NCI-H510A (cell line): ENCODE measurements at regions not wholly inside any gene's neighbourhood (a gene's known extent, or its start where the extent isn't known, plus 50 kb on each side); places are given as distances from the start of the nearest gene placed in this dataset.

Experiments used
- DNase-seq: peaks from one replicate; lab custom pipeline; 2025; lab: John Stamatoyannopoulos, UW

GRCh38 chr13:112194167-112194530 is 127.2 kb downstream of the SOX1 start:
- DNase-seq: no peak

DNA sequence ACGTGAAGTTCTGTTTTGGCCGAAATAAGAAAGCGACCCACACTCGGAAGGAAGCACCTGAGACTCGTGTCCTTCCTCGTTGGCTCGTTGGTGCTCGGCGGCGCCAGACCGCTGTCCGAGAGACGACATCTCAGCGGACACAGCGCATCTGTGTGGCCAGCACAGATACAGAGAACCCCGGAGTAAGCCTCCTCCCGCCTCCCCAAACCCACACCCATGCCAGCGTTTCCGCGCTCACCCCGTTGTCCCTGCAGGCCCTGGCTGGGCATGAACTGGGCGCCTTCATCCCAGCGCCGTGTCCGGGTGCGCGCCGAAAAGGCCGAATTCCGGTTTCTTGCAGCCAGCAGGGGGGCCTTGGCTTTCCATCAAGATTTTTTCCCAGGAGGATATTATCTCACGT is 127.6 kb downstream of the SOX1 start:
- no peak for DNase-seq

DNA sequence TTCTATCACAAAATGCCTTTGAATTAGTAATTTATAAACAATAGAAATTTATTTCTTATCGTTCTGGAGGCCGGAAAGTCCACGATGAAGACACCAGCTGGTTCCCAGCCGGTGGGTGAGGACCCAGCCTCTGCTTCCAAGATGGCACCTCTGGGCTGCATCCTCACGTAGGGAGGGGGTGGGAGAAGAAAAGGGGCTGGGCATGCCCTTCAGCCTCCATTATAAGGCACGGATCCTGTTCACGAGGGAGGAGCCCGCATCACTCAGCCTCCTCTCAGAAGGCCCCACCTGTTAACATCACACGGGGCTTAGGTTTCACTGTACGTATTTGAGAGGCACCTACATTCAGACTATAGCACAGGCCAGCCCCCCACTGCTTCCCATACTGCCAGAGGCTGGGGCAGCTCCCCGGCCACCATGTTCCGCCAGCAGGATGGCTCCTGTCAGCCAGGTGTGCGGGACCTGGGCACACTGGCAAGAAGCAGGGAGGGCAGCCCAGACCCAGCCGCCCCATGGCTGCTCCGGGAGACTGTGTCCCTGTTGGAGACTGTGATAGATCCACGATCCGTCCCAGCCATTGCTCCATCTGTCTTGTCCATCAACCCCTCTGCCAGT is 131.6 kb downstream of the SOX1 start:
- no peak for DNase-seq

- no peak for DNase-seq
Observed at GRCh38 chr13:112200200-112200599, 133.3 kb downstream of the SOX1 start.

- DNase-seq: no peak
Observed at GRCh38 chr13:112202266-112202665, 135.3 kb downstream of the SOX1 start.

- no peak for DNase-seq
Observed at GRCh38 chr13:112202966-112203365, 136.0 kb downstream of the SOX1 start.

GRCh38 chr13:112203614-112204013 is 136.7 kb downstream of the SOX1 start:
- DNase-seq: no peak

- DNase-seq: no peak
Observed at GRCh38 chr13:112204346-112205327, 137.7 kb downstream of the SOX1 start.

- DNase-seq: no peak
Observed at GRCh38 chr13:112205990-112206389, 139.0 kb downstream of the SOX1 start.

GRCh38 chr13:112207129-112207528 is 140.2 kb downstream of the SOX1 start:
- no peak for DNase-seq

GRCh38 chr13:112208656-112209055 is 141.7 kb downstream of the SOX1 start:
- DNase-seq: no peak

DNA sequence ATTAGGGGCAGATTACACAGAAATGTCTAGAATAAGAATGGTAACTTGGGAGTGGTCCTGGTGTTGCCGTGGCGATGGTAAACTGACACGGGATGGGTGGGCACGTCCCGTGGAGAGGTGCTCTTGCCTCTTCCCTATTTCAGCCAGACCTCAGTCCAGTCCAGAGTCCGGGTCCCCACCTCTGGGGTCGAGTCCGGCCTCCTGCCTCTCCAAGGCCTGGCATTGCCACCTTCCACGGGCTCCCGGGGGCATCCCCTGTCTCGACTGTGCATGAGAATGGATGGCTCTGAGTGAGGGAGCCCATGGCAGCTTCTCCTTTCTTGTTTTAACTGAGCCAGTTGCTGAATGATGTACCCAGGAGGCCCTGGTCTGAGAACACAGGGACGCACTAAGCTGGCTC is 142.3 kb downstream of the SOX1 start:
- no peak for DNase-seq

DNA sequence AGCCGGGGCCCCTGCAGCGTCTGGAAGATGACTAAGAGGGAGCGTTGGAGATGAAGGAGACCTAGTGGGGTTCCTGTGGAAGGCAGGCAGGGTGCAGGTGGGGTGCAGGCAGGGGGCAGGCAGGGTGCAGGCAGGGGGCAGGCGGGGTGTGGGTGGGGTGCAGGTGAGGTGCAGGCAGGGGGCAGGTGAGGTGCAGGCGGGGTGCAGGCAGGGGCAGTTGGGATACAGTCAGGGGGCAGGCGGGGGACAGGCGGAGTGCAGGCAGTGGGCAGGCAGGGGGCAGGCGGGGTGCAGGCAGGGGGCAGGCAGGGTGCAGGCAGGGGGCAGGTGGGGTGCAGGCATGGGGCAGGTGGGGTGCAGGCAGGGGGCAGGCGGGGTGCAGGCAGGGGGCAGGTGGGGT is 142.8 kb downstream of the SOX1 start:
- DNase-seq: no peak

- DNase-seq: no peak
Observed at GRCh38 chr13:112210371-112210770, 143.4 kb downstream of the SOX1 start.

GRCh38 chr13:112212533-112212932 is 145.6 kb downstream of the SOX1 start:
- DNase-seq: no peak

- DNase-seq: peak; percentile 89
Observed at GRCh38 chr13:112213467-112214255, 146.7 kb downstream of the SOX1 start.

DNA sequence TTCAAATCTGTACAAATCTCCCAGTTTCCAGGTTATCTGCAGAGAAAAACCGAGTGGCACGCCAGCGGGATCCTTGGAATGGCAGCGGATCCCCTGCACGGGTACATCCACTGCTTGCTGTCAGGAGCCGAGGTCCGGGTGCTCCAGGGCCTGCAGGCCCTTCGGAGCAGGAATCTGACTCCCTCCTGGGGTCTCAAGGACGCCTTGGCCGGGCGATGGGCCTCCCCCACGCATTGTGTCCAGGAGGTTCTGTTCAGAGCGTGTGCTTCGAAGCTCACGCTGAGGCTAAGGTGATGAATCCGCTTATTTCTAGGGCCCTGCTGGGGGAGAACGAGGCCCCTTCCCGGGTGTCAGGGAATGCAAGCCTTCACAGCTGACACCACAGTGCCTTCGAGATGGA is 148.9 kb downstream of the SOX1 start:
- no peak for DNase-seq

DNA sequence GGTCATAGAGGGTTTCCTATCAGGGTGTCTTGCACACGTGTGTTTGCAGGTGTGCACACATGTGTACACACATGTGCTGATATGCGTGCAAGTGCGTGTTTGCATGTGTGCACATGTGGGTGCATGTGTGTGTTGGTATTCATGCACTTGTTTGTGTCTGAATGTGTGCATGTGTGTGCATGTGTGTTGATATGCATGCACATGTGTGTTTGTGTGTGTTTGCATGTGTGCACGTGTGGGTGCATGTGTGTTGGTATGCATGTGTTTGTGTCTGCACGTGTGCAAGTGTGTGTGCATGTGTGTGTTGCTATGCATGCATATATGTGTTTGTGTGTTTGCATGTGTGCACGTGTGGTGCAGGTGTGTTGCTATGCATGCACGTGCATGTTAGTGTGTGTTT is 150.5 kb downstream of the SOX1 start:
- DNase-seq: no peak

DNA sequence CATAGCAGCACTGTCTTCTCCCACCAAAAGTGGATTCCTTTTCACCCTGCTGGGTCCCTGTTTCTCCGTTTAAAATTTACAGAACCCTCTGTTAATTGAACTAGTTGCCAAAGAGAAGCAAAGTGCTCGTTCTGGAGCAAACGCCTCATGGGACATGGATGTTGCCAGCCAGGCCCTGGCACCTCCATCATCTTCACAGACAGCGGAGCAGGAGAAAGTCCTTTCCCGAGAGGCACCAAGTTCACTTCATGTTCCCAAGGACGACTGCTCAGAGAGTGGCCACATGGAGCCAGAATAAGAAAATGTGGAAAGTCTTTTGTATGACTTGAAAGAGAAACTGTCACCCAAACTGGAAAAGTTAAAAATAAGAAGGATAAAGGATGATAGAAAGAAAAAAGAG is 151.5 kb downstream of the SOX1 start:
- no peak for DNase-seq

DNA sequence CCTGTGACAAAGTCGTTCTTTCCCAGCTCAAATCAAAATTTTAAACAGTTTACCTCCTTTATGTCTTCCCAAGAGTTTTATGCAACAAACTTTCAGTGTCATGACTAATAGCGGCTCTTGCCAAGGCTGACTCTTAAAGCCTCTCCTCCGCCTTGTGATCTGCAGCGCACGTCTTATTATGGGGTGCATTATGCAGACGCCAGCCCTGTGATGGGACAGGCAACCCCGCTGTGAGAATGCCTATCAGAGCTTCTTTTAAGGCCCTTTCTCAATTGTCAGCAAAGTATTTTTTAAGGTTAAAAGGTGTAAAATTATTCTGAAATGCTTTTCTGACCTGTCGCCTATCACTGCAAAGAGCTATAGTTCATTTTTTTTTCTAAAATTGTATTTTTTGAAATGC is 152.8 kb downstream of the SOX1 start:
- no peak for DNase-seq

DNA sequence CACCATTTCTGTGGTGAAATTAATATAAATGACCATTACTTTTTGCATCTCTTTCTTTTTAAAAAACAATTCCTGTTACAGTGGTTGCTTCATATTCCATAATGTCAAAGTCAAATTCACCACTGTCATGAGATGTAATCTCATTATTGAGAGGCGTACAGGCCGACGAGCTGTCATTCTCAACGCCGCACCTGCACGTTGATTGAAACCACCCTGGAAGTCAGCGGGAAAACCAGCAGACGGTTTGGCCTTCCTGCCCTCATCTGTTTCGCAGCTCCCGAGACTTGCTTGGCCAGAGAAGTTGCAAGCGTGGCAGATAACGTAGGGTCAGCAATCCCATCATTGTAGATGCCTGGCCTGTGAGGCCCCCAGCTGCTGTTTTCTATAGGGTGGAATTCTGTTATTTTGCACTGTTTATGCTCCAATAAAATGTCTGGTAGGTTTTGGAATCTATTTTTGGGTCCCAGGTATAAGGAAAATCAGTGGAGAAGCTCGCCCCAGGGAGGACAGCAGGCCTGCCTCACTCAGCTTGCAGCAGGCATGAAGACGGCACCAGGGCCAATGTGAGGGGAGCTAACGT is 153.4 kb downstream of the SOX1 start:
- DNase-seq: no peak

GRCh38 chr13:112220925-112221324 is 154.0 kb downstream of the SOX1 start:
- no peak for DNase-seq
